Panc1 (cell line): ENCODE measurements at regions not wholly inside any gene's neighbourhood (a gene's known extent, or its start where the extent isn't known, plus 50 kb on each side); places are given as distances from the start of the nearest gene placed in this dataset.

Experiments
- CTCF ChIP-seq: fragments of 450-650 bp; IDR thresholded peaks from 2 replicates; pipeline ENCODE4 v1.5.1; 2017; ENCODE audit warnings: mild to moderate bottlenecking
- REST ChIP-seq, 2 experiments: IDR thresholded peaks; 2 replicates each; pipeline ENCODE4 v1.6.1; 2011 to 2012; ENCODE audit warnings: low read depth in 2 of 2, control low read depth in 1 of 2, low read length in 1 of 2, mild to moderate bottlenecking in 1 of 2, moderate library complexity in 1 of 2; ENCODE audit not compliant: insufficient read depth in 1 of 2

GRCh38 chr6:135692426-135692825, 159.1 kb upstream of the PDE7B start:
- TF ChIP-seq CTCF = no peak
- TF ChIP-seq REST (IDR thresholded peaks at IDR 0.05; ENCODE audit: insufficient read depth in 1 of 2, low read depth in 2 of 2, low read length in 1 of 2) = no peak
